Esophagus squamous epithelium (tissue), 5 donors: ENCODE measurements at regions not wholly inside any gene's neighbourhood (a gene's known extent, or its start where the extent isn't known, plus 50 kb on each side); places are given as distances from the start of the nearest gene placed in this dataset.

Experiments
- DNase-seq: peaks from one replicate; lab custom pipeline; 2025; lab: John Stamatoyannopoulos, UW
- H3K27ac ChIP-seq, 4 donors: fragments of 200-600 bp; sonication (generic); one replicate each; pipeline ENCODE4 v1.5.1; 2016 to 2019; ENCODE audit warnings: mild to moderate bottlenecking in 1 of 4
- H3K27me3 ChIP-seq, 4 donors: fragments of 200-600 bp; sonication (generic); 1 replicate in 3 of 4; 2 replicates in 1 of 4; pipeline versions ENCODE4 v1.5.1 to v1.6.0; 2017 to 2021; ENCODE audit warnings: antibody characterized with exemption in 1 of 4
- H3K36me3 ChIP-seq, 3 donors: fragments of 200-600 bp; sonication (generic); one replicate each; pipeline ENCODE4 v1.5.1; 2016 to 2019
- H3K4me1 ChIP-seq, 3 donors: fragments of 200-600 bp; sonication (generic); one replicate each; pipeline ENCODE4 v1.5.1; 2017 to 2019
- H3K4me3 ChIP-seq, 4 donors: fragments of 200-600 bp; sonication (generic); 1 replicate in 3 of 4; 2 replicates in 1 of 4; pipeline ENCODE4 v1.5.1; 2016 to 2019; ENCODE audit warnings: mild to moderate bottlenecking in 2 of 4, moderate library complexity in 1 of 4
- H3K9me3 ChIP-seq, 3 donors: fragments of 200-600 bp; sonication (generic); one replicate each; pipeline ENCODE4 v1.5.1; 2016 to 2019
- CTCF ChIP-seq, 6 experiments: fragments of 450-650 bp in 4 of 6; fragments of 200-600 bp in 2 of 6; sonication (generic) in 2 of 6; IDR thresholded peaks; one replicate each; pipeline ENCODE4 v1.5.1; 2016 to 2019; ENCODE audit warnings: antibody characterized with exemption in 6 of 6, mild to moderate bottlenecking in 4 of 6, moderate library complexity in 4 of 6
- POLR2A ChIP-seq, 4 donors: fragments of 450-650 bp; IDR thresholded peaks; one replicate each; pipeline ENCODE4 v1.6.1; 2017; ENCODE audit warnings: antibody characterized with exemption in 4 of 4, mild to moderate bottlenecking in 4 of 4, moderate library complexity in 3 of 4
- WGBS, 2 donors: methylation state at CpG; one replicate each; pipeline ENCODE4 v1.1.5; 2018; 5-methylcytosine and 5-hydroxymethylcytosine counted together
- intact Hi-C: fragments of 100-400 bp; cut with DNase I; formaldehyde crosslinking; loops from one replicate; pipeline ENCODE4 v1.15.0; 2022
- donor health status: DM: yes; HTN: yes; CAD: no.

GRCh38 chr2:42959234-42960001 lies 167.0 kb upstream of the HAAO start:
- no peaks in the 10 kb centered on the region for H3K27me3 ChIP-seq
- H3K4me1 ChIP-seq, result peaks cover 12 to 82% (median 51%) of the 10 kb centered on the region in 3 donors
- H3K9me3 ChIP-seq, result no peaks in the 10 kb centered on the region
- intact Hi-C loops, result no loop called here
- no peak overlapping the region for H3K4me3 ChIP-seq
- TF ChIP-seq CTCF (IDR thresholded peaks at IDR 0.05), result no peak
- no peak for TF ChIP-seq POLR2A (IDR thresholded peaks at IDR 0.05)
- peak overlapping the region; percentile 71 to 89 (median 84) for H3K27ac ChIP-seq
- no peak for DNase-seq
- no peaks in the 10 kb centered on the region for H3K36me3 ChIP-seq
- 10 to 18% methylated on average over 7 to 8 of the region's 8 CpGs for WGBS, 2 donors

GRCh38 chr2:42958741-42959233 lies 166.4 kb upstream of the HAAO start:
- Histone ChIP-seq H3K36me3 (no peaks in the 10 kb centered on the region), H3K4me3 (no peak overlapping the region), H3K4me1 (peaks cover 12 to 86% (median 51%) of the 10 kb centered on the region in 3 donors), H3K27me3 (no peaks in the 10 kb centered on the region), H3K27ac (peak overlapping the region; percentile 71 to 89 (median 84)), H3K9me3 (no peaks in the 10 kb centered on the region)
- no peak for DNase-seq
- intact Hi-C loops, result no loop called here
- WGBS, 2 donors, result 79 to 95% methylated on average over 3 to 4 of the region's 10 CpGs
- TF ChIP-seq POLR2A (IDR thresholded peaks at IDR 0.05) (no peak), CTCF (IDR thresholded peaks at IDR 0.05) (no peak)

GRCh38 chr2:42957861-42958301 lies 165.5 kb upstream of the HAAO start:
- Histone ChIP-seq H3K27ac (peak overlapping the region in 3 of 4 donors; percentile 21 to 89 (median 87)), H3K4me3 (no peak overlapping the region), H3K27me3 (no peaks in the 10 kb centered on the region), H3K4me1 (peaks cover 12 to 80% (median 51%) of the 10 kb centered on the region in 3 donors), H3K9me3 (no peaks in the 10 kb centered on the region), H3K36me3 (no peaks in the 10 kb centered on the region)
- 86 to 94% methylated on average over 4 to 5 of the region's 5 CpGs for WGBS, 2 donors
- intact Hi-C loops, result no loop called here
- no peak for DNase-seq
- TF ChIP-seq POLR2A (IDR thresholded peaks at IDR 0.05), result no peak
- TF ChIP-seq CTCF (IDR thresholded peaks at IDR 0.05), result no peak

GRCh38 chr2:42957109-42957860 lies 164.9 kb upstream of the HAAO start:
- no peak for TF ChIP-seq CTCF (IDR thresholded peaks at IDR 0.05)
- TF ChIP-seq POLR2A (IDR thresholded peaks at IDR 0.05), result no peak
- DNase-seq, result no peak
- intact Hi-C loops, result no loop called here
- H3K4me1 ChIP-seq, result peaks cover 7 to 74% (median 46%) of the 10 kb centered on the region in 3 donors
- 73 to 81% methylated on average over 4 to 5 of the region's 11 CpGs for WGBS, 2 donors
- no peaks in the 10 kb centered on the region for H3K9me3 ChIP-seq
- H3K4me3 ChIP-seq, result no peak overlapping the region
- no peaks in the 10 kb centered on the region for H3K27me3 ChIP-seq
- no peaks in the 10 kb centered on the region for H3K36me3 ChIP-seq
- H3K27ac ChIP-seq, result peak overlapping the region in 3 of 4 donors; percentile 21 to 89 (median 87)
